SU-DHL-6 (cell line): ENCODE measurements at regions not wholly inside any gene's neighbourhood (a gene's known extent, or its start where the extent isn't known, plus 50 kb on each side); places are given as distances from the start of the nearest gene placed in this dataset.

Source experiments
- H2AFZ ChIP-seq: fragments of 200-600 bp; sonication (generic); 2 replicates; pipeline ENCODE4 v1.6.1; 2014; ENCODE audit warnings: low read depth, mild to moderate bottlenecking, moderate library complexity, mixed read lengths, antibody characterized with exemption, low read length; ENCODE audit not compliant: severe bottlenecking
- H3F3A ChIP-seq: fragments of 200-600 bp; shearing (Covaris generic); 2 replicates; pipeline ENCODE4 v1.6.0; 2016; ENCODE audit warnings: antibody characterized with exemption, mild to moderate bottlenecking; ENCODE audit not compliant: insufficient read depth
- H3K27ac ChIP-seq: fragments of 200-600 bp; sonication (generic); 2 replicates; pipeline ENCODE4 v1.5.1; 2016; ENCODE audit warnings: low read depth, mild to moderate bottlenecking, low read length, moderate library complexity, mixed read lengths
- H3K27me3 ChIP-seq: fragments of 200-600 bp; sonication (generic), shearing (Covaris generic); 2 replicates; pipeline ENCODE4 v1.6.0; 2014; ENCODE audit warnings: mild to moderate bottlenecking, low read length
- H3K36me3 ChIP-seq: fragments of 200-600 bp; sonication (generic); 2 replicates; pipeline ENCODE4 v1.6.1; 2014; ENCODE audit warnings: mild to moderate bottlenecking, low read length, mixed read lengths
- H3K4me2 ChIP-seq: fragments of 300-600, 200-600 bp; shearing (Covaris generic), sonication (generic); 2 replicates; pipeline ENCODE4 v1.6.0; 2014; ENCODE audit warnings: low read length, low read depth, mild to moderate bottlenecking; ENCODE audit not compliant: poor library complexity, severe bottlenecking
- H3K4me3 ChIP-seq: fragments of 200-600 bp; sonication (generic); 2 replicates; pipeline ENCODE4 v1.5.1; 2014; ENCODE audit warnings: antibody characterized with exemption, low read length, mild to moderate bottlenecking, mixed read lengths; ENCODE audit not compliant: insufficient read depth, poor library complexity, severe bottlenecking
- H3K79me2 ChIP-seq: fragments of 200-600 bp; sonication (generic); 2 replicates; pipeline ENCODE4 v1.6.1; 2014; ENCODE audit warnings: mild to moderate bottlenecking, low read length, moderate library complexity; ENCODE audit not compliant: insufficient read depth
- H3K9ac ChIP-seq: fragments of 200-600 bp; sonication (generic); 2 replicates; pipeline ENCODE4 v1.7.0; 2014; ENCODE audit warnings: mild to moderate bottlenecking, low read length
- H3K9me2 ChIP-seq: fragments of 200-600 bp; sonication (generic); replicated peaks from 2 replicates; pipeline ENCODE4 v1.6.1; 2014; ENCODE audit warnings: low read length; ENCODE audit not compliant: insufficient read depth
- H3K9me3 ChIP-seq: fragments of 200-600 bp; sonication (generic); 2 replicates; pipeline ENCODE4 v1.6.1; 2014; ENCODE audit warnings: low read length, mixed read lengths; ENCODE audit not compliant: insufficient read depth
- H4K20me1 ChIP-seq: fragments of 200-600 bp; sonication (generic); 2 replicates; pipeline ENCODE4 v1.6.1; 2014; ENCODE audit warnings: low read depth, mild to moderate bottlenecking, antibody characterized with exemption, low read length, moderate library complexity, mixed read lengths
- EZH2phosphoT487 ChIP-seq: fragments of 200-600 bp; sonication (generic), shearing (Covaris generic); conservative IDR thresholded peaks from 2 replicates; pipeline ENCODE4 v1.6.1; 2018; ENCODE audit warnings: mild to moderate bottlenecking, antibody characterized with exemption, low read length, moderate library complexity, mixed read lengths
- TF ChIP-seq, protein P1 (sequence below): fragments of 200-600 bp; sonication (generic); IDR thresholded peaks from one replicate; pipeline ENCODE4 v1.5.1; 2017; ENCODE audit warnings: antibody characterized with exemption, mild to moderate bottlenecking, low read length, moderate library complexity; ENCODE audit not compliant: insufficient read depth, poor library complexity, severe bottlenecking

GRCh38 chr14:97452314-97452713 is 655.1 kb downstream of the VRK1 start:
- no peak overlapping the region for H3K4me3 ChIP-seq
- H3K36me3 ChIP-seq: no peaks in the 10 kb centered on the region
- H3K79me2 ChIP-seq: no peaks in the 10 kb centered on the region
- no peak overlapping the region for H2AFZ ChIP-seq
- TF ChIP-seq EZH2phosphoT487: no peak
- TF ChIP-seq, protein P1, sequence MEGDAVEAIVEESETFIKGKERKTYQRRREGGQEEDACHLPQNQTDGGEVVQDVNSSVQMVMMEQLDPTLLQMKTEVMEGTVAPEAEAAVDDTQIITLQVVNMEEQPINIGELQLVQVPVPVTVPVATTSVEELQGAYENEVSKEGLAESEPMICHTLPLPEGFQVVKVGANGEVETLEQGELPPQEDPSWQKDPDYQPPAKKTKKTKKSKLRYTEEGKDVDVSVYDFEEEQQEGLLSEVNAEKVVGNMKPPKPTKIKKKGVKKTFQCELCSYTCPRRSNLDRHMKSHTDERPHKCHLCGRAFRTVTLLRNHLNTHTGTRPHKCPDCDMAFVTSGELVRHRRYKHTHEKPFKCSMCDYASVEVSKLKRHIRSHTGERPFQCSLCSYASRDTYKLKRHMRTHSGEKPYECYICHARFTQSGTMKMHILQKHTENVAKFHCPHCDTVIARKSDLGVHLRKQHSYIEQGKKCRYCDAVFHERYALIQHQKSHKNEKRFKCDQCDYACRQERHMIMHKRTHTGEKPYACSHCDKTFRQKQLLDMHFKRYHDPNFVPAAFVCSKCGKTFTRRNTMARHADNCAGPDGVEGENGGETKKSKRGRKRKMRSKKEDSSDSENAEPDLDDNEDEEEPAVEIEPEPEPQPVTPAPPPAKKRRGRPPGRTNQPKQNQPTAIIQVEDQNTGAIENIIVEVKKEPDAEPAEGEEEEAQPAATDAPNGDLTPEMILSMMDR: no peak
- H3K9ac ChIP-seq: no peak overlapping the region
- no peaks in the 10 kb centered on the region for H4K20me1 ChIP-seq
- H3K4me2 ChIP-seq: no peak overlapping the region
- H3K9me2 ChIP-seq: no peaks in the 10 kb centered on the region
- no peaks in the 10 kb centered on the region for H3K27me3 ChIP-seq
- H3K9me3 ChIP-seq: no peaks in the 10 kb centered on the region
- no peaks in the 10 kb centered on the region for H3F3A ChIP-seq
- no peak overlapping the region for H3K27ac ChIP-seq

GRCh38 chr14:97453991-97454390 is 656.8 kb downstream of the VRK1 start:
- Histone ChIP-seq H3K27me3 (no peaks in the 10 kb centered on the region), H3K9ac (no peak overlapping the region), H3K36me3 (no peaks in the 10 kb centered on the region), H3K79me2 (no peaks in the 10 kb centered on the region), H2AFZ (no peak overlapping the region), H3K9me3 (no peaks in the 10 kb centered on the region), H3F3A (no peaks in the 10 kb centered on the region), H4K20me1 (no peaks in the 10 kb centered on the region), H3K4me3 (no peak overlapping the region), H3K27ac (no peak overlapping the region), H3K9me2 (no peaks in the 10 kb centered on the region), H3K4me2 (no peak overlapping the region)
- no peak for TF ChIP-seq EZH2phosphoT487
- TF ChIP-seq, protein P1: no peak

- no peaks in the 10 kb centered on the region for H3F3A ChIP-seq
- no peaks in the 10 kb centered on the region for H3K27me3 ChIP-seq
- no peaks in the 10 kb centered on the region for H3K79me2 ChIP-seq
- no peaks in the 10 kb centered on the region for H3K9me3 ChIP-seq
- no peak overlapping the region for H3K4me2 ChIP-seq
- H3K9me2 ChIP-seq: no peaks in the 10 kb centered on the region
- no peak overlapping the region for H3K9ac ChIP-seq
- H3K4me3 ChIP-seq: no peak overlapping the region
- H4K20me1 ChIP-seq: no peaks in the 10 kb centered on the region
- TF ChIP-seq, protein P1: no peak
- TF ChIP-seq EZH2phosphoT487: no peak
- no peak overlapping the region for H2AFZ ChIP-seq
- H3K36me3 ChIP-seq: no peaks in the 10 kb centered on the region
- no peak overlapping the region for H3K27ac ChIP-seq
Observed at GRCh38 chr14:97456462-97456861, 659.3 kb downstream of the VRK1 start.

DNA sequence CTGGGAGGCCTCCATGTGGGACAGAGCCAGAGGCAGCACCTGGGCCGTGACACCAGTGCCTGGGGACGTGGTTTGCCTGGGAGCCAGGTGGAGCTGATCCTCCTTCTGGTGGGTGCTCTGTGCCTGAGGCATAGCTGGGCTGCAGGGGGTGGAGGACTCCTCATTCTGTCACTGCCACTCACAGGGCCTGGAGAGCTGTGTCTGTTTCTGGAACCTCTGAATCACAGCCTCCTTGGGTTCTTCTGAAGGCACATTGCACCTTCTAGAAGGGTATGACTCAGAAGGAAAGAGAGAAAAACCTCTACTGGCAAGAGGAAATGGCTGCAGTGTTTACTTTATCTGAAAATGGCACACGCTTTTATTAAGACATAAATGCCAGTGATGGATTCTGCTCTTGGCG is 659.8 kb downstream of the VRK1 start:
- no peak overlapping the region for H3K9ac ChIP-seq
- H3K79me2 ChIP-seq: no peaks in the 10 kb centered on the region
- H3K9me2 ChIP-seq: no peaks in the 10 kb centered on the region
- no peak overlapping the region for H3K4me2 ChIP-seq
- H3K27me3 ChIP-seq: no peaks in the 10 kb centered on the region
- H3F3A ChIP-seq: no peaks in the 10 kb centered on the region
- no peaks in the 10 kb centered on the region for H3K36me3 ChIP-seq
- H2AFZ ChIP-seq: no peak overlapping the region
- no peak for TF ChIP-seq EZH2phosphoT487
- TF ChIP-seq, protein P1: no peak
- H3K9me3 ChIP-seq: no peaks in the 10 kb centered on the region
- H4K20me1 ChIP-seq: no peaks in the 10 kb centered on the region
- no peak overlapping the region for H3K4me3 ChIP-seq
- H3K27ac ChIP-seq: no peak overlapping the region
